Heart left ventricle (tissue), 16 donors: ENCODE measurements at regions not wholly inside any gene's neighbourhood (a gene's known extent, or its start where the extent isn't known, plus 50 kb on each side); places are given as distances from the start of the nearest gene placed in this dataset.
A peak's percentile ranks its signal among the peaks of the same experiment; 100 is the strongest.

Source experiments
- ATAC-seq, 4 donors: fragments of 200-7000 bp; cut with Tn5 transposase; one replicate each; pipeline ENCODE4 v1.9.1; 2020 to 2022; ENCODE audit warnings: moderate library complexity in 4 of 4, mild to moderate bottlenecking in 3 of 4, moderate number of reproducible peaks in 1 of 4
- DNase-seq, 5 donors: peaks; one replicate each; pipeline ENCODE4 v3.0.0-alpha.2; 2020
- H3K27ac ChIP-seq, 12 donors: fragments of 200-600 bp; sonication (generic) in 4 of 12; one replicate each; pipeline versions ENCODE4 v1.5.0 to v1.8.0; 2016 to 2022; ENCODE audit warnings: mild to moderate bottlenecking in 2 of 12
- H3K27me3 ChIP-seq, 9 donors: fragments of 200-600 bp; sonication (generic) in 2 of 9; one replicate each; pipeline versions ENCODE4 v1.5.1 to v1.8.0; 2016 to 2022; ENCODE audit warnings: mild to moderate bottlenecking in 3 of 9
- H3K36me3 ChIP-seq, 9 donors: fragments of 200-600 bp; sonication (generic) in 2 of 9; one replicate each; pipeline versions ENCODE4 v1.5.0 to v1.8.0; 2018 to 2022; ENCODE audit warnings: mild to moderate bottlenecking in 2 of 9
- H3K4me1 ChIP-seq, 12 donors: fragments of 200-600 bp; sonication (generic) in 4 of 12; one replicate each; pipeline versions ENCODE4 v1.5.0 to v1.8.0; 2016 to 2022; ENCODE audit warnings: mild to moderate bottlenecking in 3 of 12
- H3K4me3 ChIP-seq, 12 donors: fragments of 200-600 bp; sonication (generic) in 4 of 12; one replicate each; pipeline versions ENCODE4 v1.5.0 to v1.8.0; 2017 to 2022; ENCODE audit warnings: mild to moderate bottlenecking in 9 of 12, moderate library complexity in 4 of 12
- H3K9me3 ChIP-seq, 12 donors: fragments of 200-600 bp; sonication (generic) in 4 of 12; one replicate each; pipeline versions ENCODE4 v1.5.0 to v1.8.0; 2016 to 2022; ENCODE audit warnings: mild to moderate bottlenecking in 1 of 12
- CTCF ChIP-seq, 12 donors: fragments of 200-600 bp; sonication (generic) in 4 of 12; IDR thresholded peaks; one replicate each; pipeline versions ENCODE4 v1.5.0 to v1.8.0; 2018 to 2022; ENCODE audit warnings: antibody characterized with exemption in 12 of 12, mild to moderate bottlenecking in 5 of 12
- POLR2A ChIP-seq, 2 donors: fragments of 450-650 bp; IDR thresholded peaks; one replicate each; pipeline ENCODE4 v1.6.1; 2017; ENCODE audit warnings: antibody characterized with exemption in 2 of 2, mild to moderate bottlenecking in 2 of 2, moderate library complexity in 2 of 2
- WGBS, 4 donors: extraction: QIAGEN DNeasy Blood & Tissue Kit in 2 of 4; methylation state at CpG; one replicate each; pipeline versions ENCODE4 v1.1.5 to v1.1.7; 2013 to 2018; 5-methylcytosine and 5-hydroxymethylcytosine counted together
- intact Hi-C, 10 donors: fragments of 100-400 bp; cut with DNase I; formaldehyde crosslinking; loops; one replicate each; pipeline versions ENCODE4 v1.11.1 to v1.14.2; 2022
- donor health status: ischemic (EF 13 %, LVEDD 7.1; RV severe dilation, severe dysfunction).
- donor health status: healthy with polysubstance abuse.
- donor health status: DM: no; HTN: yes; CAD: no.
- donor health status: DM: no; HTN: no; CAD: no.
- donor health status: ischemic (EF 25% LVEDD 6.9; RV normal size, moderate dysfunction).
- donor health status: ischemic (EF 25% LVEDD 5.7; RV mildly dilated, moderate dysfunction).
- donor health status: healthy.
- donor health status: DM: yes; HTN: yes; CAD: no.
- donor health status: ischemic (EF 35%, LVEDD 5.7; RV mildly dilated, moderate dysfunction).
- donor health status: nonischemic (EF 11% LVEDD 7.7; RV severe dilation, severe dysfunction).
- donor health status: DM: yes; HTN: yes; CAD: no.
- donor health status: PGD.
- donor health status: ischemic (EF 29% LVEDD 5.4; RV normal size, mild dysfunction).
- donor health status: nonischemic (EF 23%, LVEDD 6.1; RV moderate dilation, normal function).

- no peak for TF ChIP-seq POLR2A (IDR thresholded peaks at IDR 0.05)
- no peak for TF ChIP-seq CTCF (IDR thresholded peaks at IDR 0.05)
- ATAC-seq (peak in 1 of 4 donors; percentile 16), DNase-seq (peak in 1 of 5 donors; percentile 28)
- 68 to 87% (median 79%) methylated on average over 10 to 12 of the region's 12 CpGs for WGBS, 4 donors
- Histone ChIP-seq H3K9me3 (peaks cover 0 to 27% (median 6%) of the 10 kb centered on the region in 12 donors), H3K4me3 (no peak overlapping the region), H3K36me3 (no peaks in the 10 kb centered on the region), H3K4me1 (peaks cover 0 to 8% (median 0%) of the 10 kb centered on the region in 12 donors), H3K27me3 (no peaks in the 10 kb centered on the region), H3K27ac (no peak overlapping the region)
- intact Hi-C loops = no loop called here
These were observed 116.6 kb downstream of the GLI2 start for GRCh38 chr2:120852200-120852815.

DNA sequence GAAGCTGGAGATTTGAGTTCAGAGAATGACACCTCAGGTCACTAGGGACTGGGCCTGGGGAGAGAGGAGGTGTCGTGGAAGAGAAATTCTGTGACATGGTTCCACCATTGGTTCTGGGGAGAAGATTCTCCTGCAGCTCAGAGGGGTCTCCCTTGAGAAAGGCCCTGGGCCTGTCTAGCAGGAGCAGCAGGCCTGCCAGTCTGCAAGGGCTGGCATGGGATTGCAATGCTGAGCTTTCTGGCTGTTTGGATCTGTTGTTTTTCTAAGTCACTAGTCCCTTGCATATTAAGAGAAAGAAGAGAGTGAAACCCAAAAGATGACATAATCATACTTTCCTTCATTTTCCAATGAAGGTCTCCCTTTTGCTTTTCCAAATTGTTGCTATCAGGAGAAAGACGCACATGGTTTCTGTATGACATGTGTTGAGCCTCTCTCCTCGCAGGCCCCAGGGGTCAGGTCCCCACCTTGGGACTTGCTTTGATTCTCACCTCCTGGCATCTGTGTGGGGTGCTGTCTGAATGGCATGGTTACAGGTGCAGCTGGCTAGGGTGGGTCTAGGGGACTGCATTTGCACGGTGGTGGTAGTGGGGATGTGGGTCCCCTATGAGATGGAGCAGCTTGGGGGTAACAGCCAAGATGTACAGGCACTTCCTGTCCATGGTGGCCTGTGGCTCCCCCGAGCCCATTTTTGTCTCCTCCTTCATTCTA lies 117.8 kb downstream of the GLI2 start:
- ATAC-seq = no peak
- TF ChIP-seq POLR2A (IDR thresholded peaks at IDR 0.05) (no peak), CTCF (IDR thresholded peaks at IDR 0.05) (no peak)

GRCh38 chr2:120854014-120854620 lies 118.4 kb downstream of the GLI2 start:
- DNase-seq (peak in 1 of 5 donors; percentile 6), ATAC-seq (no peak)
- 59 to 65% (median 62%) methylated on average over 7 of the region's 7 CpGs for WGBS, 4 donors
- Histone ChIP-seq H3K27ac (no peak overlapping the region), H3K4me3 (no peak overlapping the region), H3K36me3 (no peaks in the 10 kb centered on the region), H3K4me1 (peaks cover 0 to 8% (median 0%) of the 10 kb centered on the region in 12 donors), H3K9me3 (peaks cover 0 to 15% (median 4%) of the 10 kb centered on the region in 12 donors), H3K27me3 (no peaks in the 10 kb centered on the region)
- intact Hi-C loops = no loop called here
- TF ChIP-seq CTCF (IDR thresholded peaks at IDR 0.05) = no peak
- TF ChIP-seq POLR2A (IDR thresholded peaks at IDR 0.05) = no peak

More for the DNA sequence above, 117.8 kb downstream of the GLI2 start:
- H3K36me3 ChIP-seq = no peaks in the 10 kb centered on the region
- peaks cover 0 to 22% (median 6%) of the 10 kb centered on the region in 12 donors for H3K9me3 ChIP-seq
- no peak overlapping the region for H3K4me3 ChIP-seq
- peak in 1 of 5 donors; percentile 11 for DNase-seq
- H3K4me1 ChIP-seq = peaks cover 0 to 8% (median 0%) of the 10 kb centered on the region in 12 donors
- H3K27me3 ChIP-seq = no peaks in the 10 kb centered on the region
- WGBS, 4 donors = 81 to 87% (median 84%) methylated on average over 5 of the region's 5 CpGs
- intact Hi-C loops = no loop called here
- H3K27ac ChIP-seq = no peak overlapping the region
